PC-3 (cell line): ENCODE measurements at regions not wholly inside any gene's neighbourhood (a gene's known extent, or its start where the extent isn't known, plus 50 kb on each side); places are given as distances from the start of the nearest gene placed in this dataset.

ENCODE experiments used
- EZH2 ChIP-seq: fragments of 300-600 bp; sonication (generic); IDR thresholded peaks from one replicate; pipeline ENCODE4 v1.6.1; 2017; ENCODE audit warnings: antibody characterized with exemption, mild to moderate bottlenecking, low read length; ENCODE audit not compliant: unreplicated experiment
- TF ChIP-seq, protein P1 (sequence below): fragments of 300-600 bp; sonication (generic); conservative IDR thresholded peaks from 2 replicates; pipeline ENCODE4 v1.5.1; 2017; ENCODE audit warnings: antibody characterized with exemption, low read depth, mild to moderate bottlenecking, low read length

- TF ChIP-seq, protein P1, sequence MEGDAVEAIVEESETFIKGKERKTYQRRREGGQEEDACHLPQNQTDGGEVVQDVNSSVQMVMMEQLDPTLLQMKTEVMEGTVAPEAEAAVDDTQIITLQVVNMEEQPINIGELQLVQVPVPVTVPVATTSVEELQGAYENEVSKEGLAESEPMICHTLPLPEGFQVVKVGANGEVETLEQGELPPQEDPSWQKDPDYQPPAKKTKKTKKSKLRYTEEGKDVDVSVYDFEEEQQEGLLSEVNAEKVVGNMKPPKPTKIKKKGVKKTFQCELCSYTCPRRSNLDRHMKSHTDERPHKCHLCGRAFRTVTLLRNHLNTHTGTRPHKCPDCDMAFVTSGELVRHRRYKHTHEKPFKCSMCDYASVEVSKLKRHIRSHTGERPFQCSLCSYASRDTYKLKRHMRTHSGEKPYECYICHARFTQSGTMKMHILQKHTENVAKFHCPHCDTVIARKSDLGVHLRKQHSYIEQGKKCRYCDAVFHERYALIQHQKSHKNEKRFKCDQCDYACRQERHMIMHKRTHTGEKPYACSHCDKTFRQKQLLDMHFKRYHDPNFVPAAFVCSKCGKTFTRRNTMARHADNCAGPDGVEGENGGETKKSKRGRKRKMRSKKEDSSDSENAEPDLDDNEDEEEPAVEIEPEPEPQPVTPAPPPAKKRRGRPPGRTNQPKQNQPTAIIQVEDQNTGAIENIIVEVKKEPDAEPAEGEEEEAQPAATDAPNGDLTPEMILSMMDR = no peak
- TF ChIP-seq EZH2 = no peak
Observed at GRCh38 chr16:87028481-87029320, 288.5 kb downstream of the C16orf95 start.
